Left ventricle myocardium inferior (tissue), 1 donor: ENCODE measurements at regions not wholly inside any gene's neighbourhood (a gene's known extent, or its start where the extent isn't known, plus 50 kb on each side); places are given as distances from the start of the nearest gene placed in this dataset.

Experiments used
- DNase-seq: peaks from one replicate; pipeline ENCODE4 v3.0.0-alpha.2; 2020
- H3K27ac ChIP-seq: fragments of 200-600 bp; replicated peaks from 2 replicates; pipeline ENCODE4 v1.8.0; 2021
- H3K27me3 ChIP-seq: fragments of 200-600 bp; 2 replicates; pipeline ENCODE4 v1.8.0; 2021; ENCODE audit warnings: low read depth
- H3K36me3 ChIP-seq: fragments of 200-600 bp; 2 replicates; pipeline ENCODE4 v1.8.0; 2021
- H3K4me1 ChIP-seq: fragments of 200-600 bp; 2 replicates; pipeline ENCODE4 v1.8.0; 2021
- H3K4me3 ChIP-seq: fragments of 200-600 bp; 2 replicates; pipeline ENCODE4 v1.8.0; 2021; ENCODE audit warnings: mild to moderate bottlenecking, moderate library complexity
- H3K9me3 ChIP-seq: fragments of 200-600 bp; replicated peaks from 2 replicates; pipeline ENCODE4 v1.8.0; 2021
- CTCF ChIP-seq: fragments of 200-600 bp; IDR thresholded peaks from 2 replicates; pipeline ENCODE4 v1.8.0; 2021; ENCODE audit warnings: antibody characterized with exemption, mild to moderate bottlenecking, borderline replicate concordance
- intact Hi-C: fragments of 100-400 bp; cut with micrococcal nuclease; formaldehyde crosslinking; loops from one replicate; pipeline ENCODE4 v1.11.0; 2022
- donor health status: DM: no; HTN: yes; CAD: no; lungs with severe emphysema.

- H3K36me3 ChIP-seq = no peaks in the 10 kb centered on the region
Observed at GRCh38 chr2:208570851-208571763, 164.5 kb downstream of the PTH2R start.

GRCh38 chr2:208571764-208572131, 165.2 kb downstream of the PTH2R start:
- H3K4me1 ChIP-seq = no peaks in the 10 kb centered on the region
- intact Hi-C loops = no loop called here
- DNase-seq = no peak
- H3K4me3 ChIP-seq = no peak overlapping the region
- H3K27me3 ChIP-seq = peaks cover 32% of the 10 kb centered on the region
- H3K36me3 ChIP-seq = no peaks in the 10 kb centered on the region
- H3K27ac ChIP-seq = no peak overlapping the region
- no peak for TF ChIP-seq CTCF
- peaks cover 12% of the 10 kb centered on the region for H3K9me3 ChIP-seq

More at GRCh38 chr2:208570851-208571763, 164.5 kb downstream of the PTH2R start:
- intact Hi-C loops = no loop called here
- Histone ChIP-seq H3K4me1 (no peaks in the 10 kb centered on the region), H3K9me3 (peaks cover 6% of the 10 kb centered on the region), H3K27me3 (peaks cover 32% of the 10 kb centered on the region), H3K27ac (no peak overlapping the region), H3K4me3 (no peak overlapping the region)
- TF ChIP-seq CTCF = no peak
- DNase-seq = no peak

GRCh38 chr2:208573569-208573968, 167.0 kb downstream of the PTH2R start:
- H3K9me3 ChIP-seq = peaks cover 25% of the 10 kb centered on the region
- H3K4me3 ChIP-seq = no peak overlapping the region
- H3K27me3 ChIP-seq = peaks cover 20% of the 10 kb centered on the region
- TF ChIP-seq CTCF = no peak
- no peaks in the 10 kb centered on the region for H3K36me3 ChIP-seq
- H3K27ac ChIP-seq = no peak overlapping the region
- intact Hi-C loops = no loop called here
- H3K4me1 ChIP-seq = no peaks in the 10 kb centered on the region
- DNase-seq = no peak

- Histone ChIP-seq H3K27me3 (no peaks in the 10 kb centered on the region), H3K27ac (no peak overlapping the region), H3K36me3 (no peaks in the 10 kb centered on the region), H3K9me3 (peaks cover 25% of the 10 kb centered on the region), H3K4me1 (no peaks in the 10 kb centered on the region), H3K4me3 (no peak overlapping the region)
- DNase-seq = no peak
- intact Hi-C loops = no loop called here
- no peak for TF ChIP-seq CTCF
Observed at GRCh38 chr2:208579678-208580077, 173.1 kb downstream of the PTH2R start.

- TF ChIP-seq CTCF = no peak
- H3K27ac ChIP-seq = no peak overlapping the region
- H3K36me3 ChIP-seq = no peaks in the 10 kb centered on the region
- no peaks in the 10 kb centered on the region for H3K4me1 ChIP-seq
- no peak overlapping the region for H3K4me3 ChIP-seq
- H3K27me3 ChIP-seq = no peaks in the 10 kb centered on the region
- H3K9me3 ChIP-seq = no peaks in the 10 kb centered on the region
- DNase-seq = no peak
- intact Hi-C loops = no loop called here
Observed at GRCh38 chr2:208584378-208584985, 177.9 kb downstream of the PTH2R start.
